ENCODE measurements at regions not wholly inside any gene's neighbourhood (a gene's known extent, or its start where the extent isn't known, plus 50 kb on each side); places are given as distances from the start of the nearest gene placed in this dataset.

- H3K36me3 Mint-ChIP-seq (ENCODE audit: insufficient read depth, unreplicated experiment): peaks cover 6% of the 10 kb centered on the region
- TF ChIP-seq, protein P1, sequence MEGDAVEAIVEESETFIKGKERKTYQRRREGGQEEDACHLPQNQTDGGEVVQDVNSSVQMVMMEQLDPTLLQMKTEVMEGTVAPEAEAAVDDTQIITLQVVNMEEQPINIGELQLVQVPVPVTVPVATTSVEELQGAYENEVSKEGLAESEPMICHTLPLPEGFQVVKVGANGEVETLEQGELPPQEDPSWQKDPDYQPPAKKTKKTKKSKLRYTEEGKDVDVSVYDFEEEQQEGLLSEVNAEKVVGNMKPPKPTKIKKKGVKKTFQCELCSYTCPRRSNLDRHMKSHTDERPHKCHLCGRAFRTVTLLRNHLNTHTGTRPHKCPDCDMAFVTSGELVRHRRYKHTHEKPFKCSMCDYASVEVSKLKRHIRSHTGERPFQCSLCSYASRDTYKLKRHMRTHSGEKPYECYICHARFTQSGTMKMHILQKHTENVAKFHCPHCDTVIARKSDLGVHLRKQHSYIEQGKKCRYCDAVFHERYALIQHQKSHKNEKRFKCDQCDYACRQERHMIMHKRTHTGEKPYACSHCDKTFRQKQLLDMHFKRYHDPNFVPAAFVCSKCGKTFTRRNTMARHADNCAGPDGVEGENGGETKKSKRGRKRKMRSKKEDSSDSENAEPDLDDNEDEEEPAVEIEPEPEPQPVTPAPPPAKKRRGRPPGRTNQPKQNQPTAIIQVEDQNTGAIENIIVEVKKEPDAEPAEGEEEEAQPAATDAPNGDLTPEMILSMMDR (IDR thresholded peaks at IDR 0.05; ENCODE audit: unreplicated experiment): no peak
These were observed 143.1 kb downstream of the IRX2 start for GRCh38 chr5:2608391-2608790.

GRCh38 chr5:2607598-2607997 lies 143.9 kb downstream of the IRX2 start:
- ChIA-PET POLR2A (no interaction called here), CTCF (no interaction called here)
- intact Hi-C loops (cut with micrococcal nuclease): no loop called here
- TF ChIP-seq, protein P1 (IDR thresholded peaks at IDR 0.05; ENCODE audit: unreplicated experiment): no peak
- no peaks in the 10 kb centered on the region for H3K27me3 Mint-ChIP-seq (ENCODE audit: insufficient read depth, unreplicated experiment)
- no TSS peak for BruUV-seq (replicated peaks)
- peaks cover 5% of the 10 kb centered on the region for H3K36me3 Mint-ChIP-seq (ENCODE audit: insufficient read depth, unreplicated experiment)
- H3K4me3 Mint-ChIP-seq (ENCODE audit: unreplicated experiment): no peak overlapping the region
- H3K4me1 Mint-ChIP-seq (ENCODE audit: insufficient read depth, unreplicated experiment): no peaks in the 10 kb centered on the region
- no peak overlapping the region for H3K27ac Mint-ChIP-seq (ENCODE audit: low read depth, unreplicated experiment)
- DNase-seq (ENCODE audit: unreplicated experiment): no peak
- no peaks in the 10 kb centered on the region for H3K9me3 Mint-ChIP-seq (ENCODE audit: unreplicated experiment)

More at GRCh38 chr5:2608391-2608790, 143.1 kb downstream of the IRX2 start:
- no peak for DNase-seq (ENCODE audit: unreplicated experiment)
- Mint-ChIP-seq H3K27me3 (ENCODE audit: insufficient read depth, unreplicated experiment) (no peaks in the 10 kb centered on the region), H3K27ac (ENCODE audit: low read depth, unreplicated experiment) (no peak overlapping the region), H3K4me1 (ENCODE audit: insufficient read depth, unreplicated experiment) (no peaks in the 10 kb centered on the region), H3K9me3 (ENCODE audit: unreplicated experiment) (no peaks in the 10 kb centered on the region), H3K4me3 (ENCODE audit: unreplicated experiment) (no peak overlapping the region)
- intact Hi-C loops (cut with micrococcal nuclease): no loop called here
- ChIA-PET CTCF (interaction anchor here (0.9 kb wide), 1 partner anchor 90 kb away, joined by 4 read pairs; no protein-coding TSS in a partner anchor), POLR2A (no interaction called here)
- no TSS peak for BruUV-seq (replicated peaks)

DNA sequence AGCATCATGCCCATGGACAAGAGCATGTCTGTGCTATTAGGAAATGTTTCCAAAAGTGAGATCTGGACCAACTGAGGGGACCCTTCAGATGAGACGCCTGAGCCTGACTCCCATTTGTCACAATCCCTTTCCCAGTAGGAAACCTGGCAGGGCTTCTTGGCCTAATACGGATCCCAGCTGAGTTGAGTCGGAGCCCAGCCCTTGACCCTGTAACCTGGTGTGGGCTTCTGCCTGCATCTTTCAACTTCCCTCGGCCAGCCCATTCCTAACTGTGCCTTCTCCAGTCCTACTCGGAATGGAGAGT lies 148.3 kb downstream of the IRX2 start:
- H3K27ac Mint-ChIP-seq (ENCODE audit: low read depth, unreplicated experiment): no peak overlapping the region
- no peaks in the 10 kb centered on the region for H3K27me3 Mint-ChIP-seq (ENCODE audit: insufficient read depth, unreplicated experiment)
- H3K36me3 Mint-ChIP-seq (ENCODE audit: insufficient read depth, unreplicated experiment): no peaks in the 10 kb centered on the region
- TF ChIP-seq, protein P1 (IDR thresholded peaks at IDR 0.05; ENCODE audit: unreplicated experiment): no peak
- H3K4me3 Mint-ChIP-seq (ENCODE audit: unreplicated experiment): no peak overlapping the region
- ChIA-PET CTCF (no interaction called here), POLR2A (interaction anchor here (0.9 kb wide), 1 partner anchor 11 kb away, joined by 3 read pairs; no protein-coding TSS in a partner anchor)
- intact Hi-C loops (cut with micrococcal nuclease): no loop called here
- no TSS peak for BruUV-seq (replicated peaks)
- DNase-seq (ENCODE audit: unreplicated experiment): no peak
- H3K9me3 Mint-ChIP-seq (ENCODE audit: unreplicated experiment): peaks cover 18% of the 10 kb centered on the region
- H3K4me1 Mint-ChIP-seq (ENCODE audit: insufficient read depth, unreplicated experiment): peaks cover 5% of the 10 kb centered on the region

GRCh38 chr5:2602451-2603271 lies 148.8 kb downstream of the IRX2 start:
- TF ChIP-seq, protein P1 (IDR thresholded peaks at IDR 0.05; ENCODE audit: unreplicated experiment): no peak
- H3K4me3 Mint-ChIP-seq (ENCODE audit: unreplicated experiment): no peak overlapping the region
- intact Hi-C loops (cut with micrococcal nuclease): no loop called here
- BruUV-seq (replicated peaks): no TSS peak
- H3K4me1 Mint-ChIP-seq (ENCODE audit: insufficient read depth, unreplicated experiment): peaks cover 5% of the 10 kb centered on the region
- H3K27ac Mint-ChIP-seq (ENCODE audit: low read depth, unreplicated experiment): no peak overlapping the region
- ChIA-PET CTCF (interaction anchor here (1.1 kb wide), 1 partner anchor 16 kb away, joined by 4 read pairs; no protein-coding TSS in a partner anchor), POLR2A (no interaction called here)
- no peaks in the 10 kb centered on the region for H3K36me3 Mint-ChIP-seq (ENCODE audit: insufficient read depth, unreplicated experiment)
- peaks cover 18% of the 10 kb centered on the region for H3K9me3 Mint-ChIP-seq (ENCODE audit: unreplicated experiment)
- H3K27me3 Mint-ChIP-seq (ENCODE audit: insufficient read depth, unreplicated experiment): no peaks in the 10 kb centered on the region
- no peak for DNase-seq (ENCODE audit: unreplicated experiment)

All from MCF 10A (cell line).